ENCODE measurements at regions not wholly inside any gene's neighbourhood (a gene's known extent, or its start where the extent isn't known, plus 50 kb on each side); places are given as distances from the start of the nearest gene placed in this dataset.

DNA sequence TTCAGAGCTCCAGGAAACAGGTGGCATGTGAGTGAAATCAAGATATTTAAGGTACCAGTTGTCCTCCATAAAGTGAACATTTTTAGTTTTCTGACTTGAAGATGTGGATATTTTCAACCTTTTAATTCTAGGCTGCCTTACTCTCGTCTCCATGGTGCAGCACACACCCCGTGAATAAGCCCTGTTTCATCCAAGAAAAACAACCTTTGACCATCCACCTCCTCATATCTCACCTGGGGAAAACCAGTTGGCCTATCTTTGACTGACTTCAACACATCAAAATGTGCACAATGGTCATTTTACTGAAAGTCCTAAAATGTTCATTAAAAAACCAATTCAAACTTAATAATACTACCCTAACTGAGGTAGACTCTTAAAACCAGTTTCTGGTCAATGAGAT, 73.8 kb upstream of the CD2AP start:
- TF ChIP-seq, protein P1, sequence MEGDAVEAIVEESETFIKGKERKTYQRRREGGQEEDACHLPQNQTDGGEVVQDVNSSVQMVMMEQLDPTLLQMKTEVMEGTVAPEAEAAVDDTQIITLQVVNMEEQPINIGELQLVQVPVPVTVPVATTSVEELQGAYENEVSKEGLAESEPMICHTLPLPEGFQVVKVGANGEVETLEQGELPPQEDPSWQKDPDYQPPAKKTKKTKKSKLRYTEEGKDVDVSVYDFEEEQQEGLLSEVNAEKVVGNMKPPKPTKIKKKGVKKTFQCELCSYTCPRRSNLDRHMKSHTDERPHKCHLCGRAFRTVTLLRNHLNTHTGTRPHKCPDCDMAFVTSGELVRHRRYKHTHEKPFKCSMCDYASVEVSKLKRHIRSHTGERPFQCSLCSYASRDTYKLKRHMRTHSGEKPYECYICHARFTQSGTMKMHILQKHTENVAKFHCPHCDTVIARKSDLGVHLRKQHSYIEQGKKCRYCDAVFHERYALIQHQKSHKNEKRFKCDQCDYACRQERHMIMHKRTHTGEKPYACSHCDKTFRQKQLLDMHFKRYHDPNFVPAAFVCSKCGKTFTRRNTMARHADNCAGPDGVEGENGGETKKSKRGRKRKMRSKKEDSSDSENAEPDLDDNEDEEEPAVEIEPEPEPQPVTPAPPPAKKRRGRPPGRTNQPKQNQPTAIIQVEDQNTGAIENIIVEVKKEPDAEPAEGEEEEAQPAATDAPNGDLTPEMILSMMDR (IDR thresholded peaks at IDR 0.05; ENCODE audit: low read depth, low read length, missing input control) = no peak
- TF ChIP-seq EGR1 (IDR thresholded peaks at IDR 0.05; ENCODE audit: low read depth in 2 of 2) (no peak), TAF1 (conservative IDR thresholded peaks at IDR 0.05) (no peak)
- TF ChIP-seq, protein P2, sequence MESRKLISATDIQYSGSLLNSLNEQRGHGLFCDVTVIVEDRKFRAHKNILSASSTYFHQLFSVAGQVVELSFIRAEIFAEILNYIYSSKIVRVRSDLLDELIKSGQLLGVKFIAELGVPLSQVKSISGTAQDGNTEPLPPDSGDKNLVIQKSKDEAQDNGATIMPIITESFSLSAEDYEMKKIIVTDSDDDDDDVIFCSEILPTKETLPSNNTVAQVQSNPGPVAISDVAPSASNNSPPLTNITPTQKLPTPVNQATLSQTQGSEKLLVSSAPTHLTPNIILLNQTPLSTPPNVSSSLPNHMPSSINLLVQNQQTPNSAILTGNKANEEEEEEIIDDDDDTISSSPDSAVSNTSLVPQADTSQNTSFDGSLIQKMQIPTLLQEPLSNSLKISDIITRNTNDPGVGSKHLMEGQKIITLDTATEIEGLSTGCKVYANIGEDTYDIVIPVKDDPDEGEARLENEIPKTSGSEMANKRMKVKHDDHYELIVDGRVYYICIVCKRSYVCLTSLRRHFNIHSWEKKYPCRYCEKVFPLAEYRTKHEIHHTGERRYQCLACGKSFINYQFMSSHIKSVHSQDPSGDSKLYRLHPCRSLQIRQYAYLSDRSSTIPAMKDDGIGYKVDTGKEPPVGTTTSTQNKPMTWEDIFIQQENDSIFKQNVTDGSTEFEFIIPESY (IDR thresholded peaks at IDR 0.05) = no peak
